GM23248 (cell line): ENCODE measurements at regions not wholly inside any gene's neighbourhood (a gene's known extent, or its start where the extent isn't known, plus 50 kb on each side); places are given as distances from the start of the nearest gene placed in this dataset.

Experiments used
- DNase-seq: peaks from one replicate; pipeline ENCODE4 v3.0.0-alpha.2; 2015
- H2AFZ ChIP-seq: fragments of 200-600 bp; sonication (generic); 2 replicates; pipeline ENCODE4 v1.6.1; 2016; ENCODE audit warnings: antibody characterized with exemption
- H3F3A ChIP-seq: fragments of 200-600 bp; sonication (generic); 2 replicates; pipeline ENCODE4 v1.6.1; 2016; ENCODE audit warnings: mild to moderate bottlenecking, antibody characterized with exemption, mixed run types; ENCODE audit not compliant: insufficient read depth
- H3K27ac ChIP-seq: fragments of 200-600 bp; sonication (generic); 2 replicates; pipeline ENCODE4 v1.5.1; 2016; ENCODE audit warnings: mild to moderate bottlenecking
- H3K27me3 ChIP-seq: fragments of 200-600 bp; sonication (generic); replicated peaks from 2 replicates; pipeline ENCODE4 v1.6.1; 2016; ENCODE audit warnings: mild to moderate bottlenecking; ENCODE audit not compliant: insufficient read depth
- H3K36me3 ChIP-seq: fragments of 200-600 bp; sonication (generic); 2 replicates; pipeline ENCODE4 v1.6.1; 2016; ENCODE audit warnings: low read depth, mild to moderate bottlenecking
- H3K4me1 ChIP-seq: fragments of 200-600 bp; sonication (generic); 2 replicates; pipeline ENCODE4 v1.6.1; 2016; ENCODE audit warnings: mild to moderate bottlenecking; ENCODE audit not compliant: insufficient read depth
- H3K4me2 ChIP-seq: fragments of 200-600 bp; sonication (generic); one replicate; pipeline ENCODE4 v1.6.1; 2016; ENCODE audit warnings: mild to moderate bottlenecking; ENCODE audit not compliant: unreplicated experiment
- H3K4me3 ChIP-seq: fragments of 200-600 bp; sonication (generic); 2 replicates; pipeline ENCODE4 v1.5.1; 2016; ENCODE audit warnings: mild to moderate bottlenecking
- H3K79me2 ChIP-seq: fragments of 200-600 bp; sonication (generic); 2 replicates; pipeline ENCODE4 v1.6.1; 2016; ENCODE audit warnings: mild to moderate bottlenecking; ENCODE audit not compliant: insufficient read depth
- H3K9ac ChIP-seq: fragments of 200-600 bp; sonication (generic); 2 replicates; pipeline ENCODE4 v1.6.1; 2016; ENCODE audit warnings: mild to moderate bottlenecking
- H3K9me2 ChIP-seq: fragments of 200-600 bp; sonication (generic); 2 replicates; pipeline ENCODE4 v1.6.1; 2016; ENCODE audit warnings: mixed run types, mild to moderate bottlenecking, moderate library complexity; ENCODE audit not compliant: insufficient read depth
- H3K9me3 ChIP-seq: fragments of 200-600 bp; sonication (generic); one replicate; pipeline ENCODE4 v1.6.1; 2017; ENCODE audit warnings: low read depth
- H4K20me1 ChIP-seq: fragments of 200-600 bp; sonication (generic); 2 replicates; pipeline ENCODE4 v1.6.0; 2016; ENCODE audit not compliant: insufficient read depth
- EZH2 ChIP-seq: fragments of 200-600 bp; sonication (generic); IDR thresholded peaks from 2 replicates; pipeline ENCODE4 v1.6.1; 2018; ENCODE audit warnings: antibody characterized with exemption, mild to moderate bottlenecking; ENCODE audit not compliant: insufficient read depth, poor library complexity, severe bottlenecking
- EZH2phosphoT487 ChIP-seq: fragments of 200-600 bp; sonication (generic); IDR thresholded peaks from 2 replicates; pipeline ENCODE4 v1.6.1; 2018; ENCODE audit warnings: antibody characterized with exemption, moderate library complexity, mild to moderate bottlenecking, low read depth; ENCODE audit not compliant: insufficient read depth
- WGBS, 2 experiments: methylation state at CpG; one replicate each; pipeline ENCODE4 v1.1.6; 2015 to 2017; ENCODE audit warnings: low lambda C conversion rate in 2 of 2, low coverage in 1 of 2; ENCODE audit errors: missing lambda C conversion rate in 2 of 2; 5-methylcytosine and 5-hydroxymethylcytosine counted together
- in situ Hi-C: fragments of 300-500 bp; cut with MboI; formaldehyde crosslinking; loops from 2 replicates; pipeline ENCODE4 v1.15.0; 2020

GRCh38 chr2:145739681-145740080, 1219.8 kb upstream of the ZEB2 start:
- Histone ChIP-seq H3K4me1 (peaks cover 4% of the 10 kb centered on the region), H3K4me3 (no peak overlapping the region), H4K20me1 (no peaks in the 10 kb centered on the region), H3K27ac (no peak overlapping the region), H3K36me3 (no peaks in the 10 kb centered on the region), H3K4me2 (no peak overlapping the region), H3K79me2 (no peaks in the 10 kb centered on the region), H3K9ac (no peak overlapping the region), H2AFZ (no peak overlapping the region), H3K27me3 (no peaks in the 10 kb centered on the region), H3K9me2 (no peaks in the 10 kb centered on the region; the same call in 1 of the 2 replicates), H3F3A (peaks cover 6% of the 10 kb centered on the region), H3K9me3 (no peaks in the 10 kb centered on the region)
- 88 to 100% methylated on average over 1 of the region's 1 CpG for WGBS, 2 experiments
- in situ Hi-C loops = no loop called here
- no peak for DNase-seq
- TF ChIP-seq EZH2 (no peak), EZH2phosphoT487 (no peak)

GRCh38 chr2:145736871-145737270, 1217.0 kb upstream of the ZEB2 start:
- H2AFZ ChIP-seq = no peak overlapping the region
- no peak for DNase-seq
- no peak overlapping the region for H3K4me2 ChIP-seq
- no peaks in the 10 kb centered on the region for H3K9me2 ChIP-seq
- no peaks in the 10 kb centered on the region; the same call in 1 of the 2 replicates for H3K36me3 ChIP-seq
- in situ Hi-C loops = no loop called here
- no peaks in the 10 kb centered on the region for H3K9me3 ChIP-seq
- TF ChIP-seq EZH2 (no peak), EZH2phosphoT487 (no peak)
- no peak overlapping the region for H3K9ac ChIP-seq
- H3K27me3 ChIP-seq = no peaks in the 10 kb centered on the region
- H3F3A ChIP-seq = no peaks in the 10 kb centered on the region
- no peaks in the 10 kb centered on the region for H4K20me1 ChIP-seq
- no peaks in the 10 kb centered on the region for H3K4me1 ChIP-seq
- no peak overlapping the region for H3K27ac ChIP-seq
- 53 to 58% methylated on average over 1 of the region's 1 CpG for WGBS, 2 experiments
- no peak overlapping the region for H3K4me3 ChIP-seq
- H3K79me2 ChIP-seq = no peaks in the 10 kb centered on the region

- no peaks in the 10 kb centered on the region for H3K9me3 ChIP-seq
- H3K9me2 ChIP-seq = no peaks in the 10 kb centered on the region
- DNase-seq = no peak
- H3K4me2 ChIP-seq = no peak overlapping the region
- H3F3A ChIP-seq = no peaks in the 10 kb centered on the region
- no peaks in the 10 kb centered on the region for H3K79me2 ChIP-seq
- no peak overlapping the region for H3K9ac ChIP-seq
- H3K27ac ChIP-seq = no peak overlapping the region
- H3K4me3 ChIP-seq = no peak overlapping the region
- H3K36me3 ChIP-seq = no peaks in the 10 kb centered on the region; the same call in 1 of the 2 replicates
- H2AFZ ChIP-seq = no peak overlapping the region
- no peaks in the 10 kb centered on the region for H3K4me1 ChIP-seq
- in situ Hi-C loops = no loop called here
- H4K20me1 ChIP-seq = no peaks in the 10 kb centered on the region
- TF ChIP-seq EZH2 = no peak
- no peak for TF ChIP-seq EZH2phosphoT487
- 90 to 98% methylated on average over 4 of the region's 4 CpGs for WGBS, 2 experiments
- no peaks in the 10 kb centered on the region for H3K27me3 ChIP-seq
Observed at GRCh38 chr2:145731467-145731866, 1211.5 kb upstream of the ZEB2 start.

- Histone ChIP-seq H3K79me2 (no peaks in the 10 kb centered on the region), H3K4me2 (no peak overlapping the region), H3K27me3 (no peaks in the 10 kb centered on the region), H3K9ac (no peak overlapping the region), H3K36me3 (no peaks in the 10 kb centered on the region; the same call in 1 of the 2 replicates), H2AFZ (no peak overlapping the region), H4K20me1 (no peaks in the 10 kb centered on the region), H3K4me1 (no peaks in the 10 kb centered on the region), H3F3A (no peaks in the 10 kb centered on the region), H3K9me3 (no peaks in the 10 kb centered on the region), H3K9me2 (no peaks in the 10 kb centered on the region), H3K4me3 (no peak overlapping the region), H3K27ac (no peak overlapping the region)
- TF ChIP-seq EZH2 = no peak
- no peak for TF ChIP-seq EZH2phosphoT487
- WGBS, 2 experiments = 86 to 93% methylated on average over 5 of the region's 5 CpGs
- DNase-seq = no peak
- in situ Hi-C loops = no loop called here
Observed at GRCh38 chr2:145729993-145730770, 1210.3 kb upstream of the ZEB2 start.

GRCh38 chr2:145729481-145729880, 1209.6 kb upstream of the ZEB2 start:
- H3K79me2 ChIP-seq = no peaks in the 10 kb centered on the region
- in situ Hi-C loops = no loop called here
- no peaks in the 10 kb centered on the region for H3F3A ChIP-seq
- peaks cover 4% of the 10 kb centered on the region for H3K4me1 ChIP-seq
- H3K4me3 ChIP-seq = no peak overlapping the region
- H3K9me2 ChIP-seq = no peaks in the 10 kb centered on the region
- no peak for DNase-seq
- TF ChIP-seq EZH2phosphoT487 (no peak), EZH2 (no peak)
- H3K36me3 ChIP-seq = no peaks in the 10 kb centered on the region; the same call in 1 of the 2 replicates
- no peaks in the 10 kb centered on the region for H3K27me3 ChIP-seq
- H3K27ac ChIP-seq = no peak overlapping the region
- 81 to 84% methylated on average over 5 of the region's 5 CpGs for WGBS, 2 experiments
- no peak overlapping the region for H3K9ac ChIP-seq
- H2AFZ ChIP-seq = no peak overlapping the region
- no peaks in the 10 kb centered on the region for H3K9me3 ChIP-seq
- no peaks in the 10 kb centered on the region for H4K20me1 ChIP-seq
- H3K4me2 ChIP-seq = no peak overlapping the region
